Lung (tissue), 11 donors: ENCODE measurements at regions not wholly inside any gene's neighbourhood (a gene's known extent, or its start where the extent isn't known, plus 50 kb on each side); places are given as distances from the start of the nearest gene placed in this dataset.

Experiments used
- ATAC-seq: fragments of 200-7000 bp; cut with Tn5 transposase; one replicate; pipeline ENCODE4 v1.9.1; 2020; ENCODE audit warnings: moderate number of reproducible peaks; ENCODE audit not compliant: insufficient read depth, low FRiP score
- DNase-seq, 3 donors: peaks; one replicate each; pipeline ENCODE4 v3.0.0-alpha.2; 2013 to 2017
- H3K27ac ChIP-seq, 2 donors: one replicate each; pipeline ENCODE4 v1.5.1; 2013; ENCODE audit warnings: mild to moderate bottlenecking in 2 of 2, moderate library complexity in 2 of 2, control low read depth in 1 of 2, inconsistent platforms in 1 of 2, low read depth in 1 of 2, low read length in 1 of 2
- H3K27me3 ChIP-seq, 3 donors: one replicate each; pipeline ENCODE4 v1.5.1; 2013; ENCODE audit warnings: low read length in 2 of 3; ENCODE audit not compliant: control insufficient read depth in 3 of 3, insufficient read depth in 3 of 3
- H3K36me3 ChIP-seq, 4 donors: one replicate each; pipeline ENCODE4 v1.5.1; 2013; ENCODE audit warnings: low read length in 4 of 4, mild to moderate bottlenecking in 1 of 4, moderate library complexity in 1 of 4; ENCODE audit not compliant: control insufficient read depth in 4 of 4, insufficient read depth in 4 of 4
- H3K4me1 ChIP-seq, 5 donors: one replicate each; pipeline ENCODE4 v1.5.1; 2013; ENCODE audit warnings: low read length in 5 of 5, mild to moderate bottlenecking in 2 of 5, moderate library complexity in 1 of 5; ENCODE audit not compliant: control insufficient read depth in 5 of 5, insufficient read depth in 5 of 5
- H3K4me3 ChIP-seq: one replicate; pipeline ENCODE4 v1.5.1; 2013; ENCODE audit warnings: mild to moderate bottlenecking, control low read depth, moderate library complexity
- H3K9ac ChIP-seq, 2 donors: one replicate each; pipeline ENCODE4 v1.5.1; 2013; ENCODE audit warnings: low read length in 2 of 2, control low read depth in 1 of 2; ENCODE audit not compliant: insufficient read depth in 1 of 2
- H3K9me3 ChIP-seq, 4 donors: one replicate each; pipeline ENCODE4 v1.5.1; 2013; ENCODE audit warnings: low read length in 3 of 4, mild to moderate bottlenecking in 1 of 4, moderate library complexity in 1 of 4; ENCODE audit not compliant: control insufficient read depth in 4 of 4, insufficient read depth in 3 of 4
- CTCF ChIP-seq: IDR thresholded peaks from 2 replicates; pipeline ENCODE4 v1.5.1; 2012; ENCODE audit warnings: mild to moderate bottlenecking; ENCODE audit errors: control extremely low read depth, extremely low read depth
- WGBS, 2 donors: extraction: QIAGEN DNeasy Blood & Tissue Kit; methylation state at CpG; one replicate each; pipeline ENCODE4 v1.1.7; 2013; 5-methylcytosine and 5-hydroxymethylcytosine counted together
- donor health status: control.
- donor health status: control.
- donor health status: Bipolar disorder and iron deficiency.
- donor health status: healthy.
- donor health status: DM: yes; HTN: yes; CAD: no.

GRCh38 chr2:37583402-37583801, 88.0 kb downstream of the CDC42EP3 start:
- 88 to 99% methylated on average over 3 of the region's 3 CpGs for WGBS, 2 donors
- no peaks in the 10 kb centered on the region for H3K36me3 ChIP-seq
- no peak overlapping the region for H3K4me3 ChIP-seq
- no peak for TF ChIP-seq CTCF
- H3K27me3 ChIP-seq, result no peaks in the 10 kb centered on the region
- H3K27ac ChIP-seq, result no peak overlapping the region
- ATAC-seq, result no peak
- H3K9ac ChIP-seq, result no peak overlapping the region
- no peak for DNase-seq
- H3K9me3 ChIP-seq, result no peaks in the 10 kb centered on the region
- H3K4me1 ChIP-seq, result peaks cover 4 to 31% (median 7%) of the 10 kb centered on the region in 5 donors

- H3K27ac ChIP-seq, result no peak overlapping the region
- H3K36me3 ChIP-seq, result no peaks in the 10 kb centered on the region
- ATAC-seq (peak; percentile 12), DNase-seq (no peak)
- peaks cover 4 to 31% (median 9%) of the 10 kb centered on the region in 5 donors for H3K4me1 ChIP-seq
- WGBS, 2 donors, result 71 to 90% methylated on average over 2 of the region's 2 CpGs
- no peak overlapping the region for H3K9ac ChIP-seq
- no peaks in the 10 kb centered on the region for H3K9me3 ChIP-seq
- H3K27me3 ChIP-seq, result no peaks in the 10 kb centered on the region
- TF ChIP-seq CTCF, result no peak
- no peak overlapping the region for H3K4me3 ChIP-seq
Measured at GRCh38 chr2:37583867-37584266, 87.6 kb downstream of the CDC42EP3 start.

- peak; percentile 37 to 78 (median 66) for DNase-seq
- ATAC-seq, result peak; percentile 34
- Histone ChIP-seq H3K9ac (no peak overlapping the region), H3K27ac (peak overlapping the region in 1 of 2 donors; percentile 81), H3K9me3 (no peaks in the 10 kb centered on the region), H3K27me3 (no peaks in the 10 kb centered on the region), H3K4me1 (peaks cover 4 to 43% (median 12%) of the 10 kb centered on the region in 5 donors), H3K36me3 (no peaks in the 10 kb centered on the region), H3K4me3 (no peak overlapping the region)
- TF ChIP-seq CTCF, result no peak
- 59 to 73% methylated on average over 5 of the region's 5 CpGs for WGBS, 2 donors
Measured at GRCh38 chr2:37585295-37585908, 86.0 kb downstream of the CDC42EP3 start.
